SJCRH30 (cell line): ENCODE measurements at regions not wholly inside any gene's neighbourhood (a gene's known extent, or its start where the extent isn't known, plus 50 kb on each side); places are given as distances from the start of the nearest gene placed in this dataset.

Experiments used
- DNase-seq, 2 experiments: peaks; one replicate each; pipeline ENCODE4 v3.0.0-alpha.2; 2015 to 2020
- H3K27ac ChIP-seq: fragments of 250-450 bp; sonication (Bioruptor Pico); 2 replicates; pipeline ENCODE4 v1.5.1; 2020; ENCODE audit warnings: mild to moderate bottlenecking, moderate library complexity
- H3K27me3 ChIP-seq: fragments of 250-450 bp; sonication (Bioruptor Pico); 2 replicates; pipeline ENCODE4 v1.5.1; 2020; ENCODE audit warnings: mild to moderate bottlenecking, moderate library complexity
- H3K36me3 ChIP-seq: fragments of 250-450 bp; sonication (Bioruptor Pico); 2 replicates; pipeline ENCODE4 v1.5.1; 2020; ENCODE audit warnings: mild to moderate bottlenecking, moderate library complexity
- H3K4me1 ChIP-seq: fragments of 250-450 bp; sonication (Bioruptor Pico); 2 replicates; pipeline ENCODE4 v1.5.1; 2020; ENCODE audit warnings: mild to moderate bottlenecking, moderate library complexity
- H3K4me3 ChIP-seq: fragments of 250-450 bp; sonication (Bioruptor Pico); 2 replicates; pipeline ENCODE4 v1.5.1; 2020; ENCODE audit warnings: mild to moderate bottlenecking, moderate library complexity
- H3K9me3 ChIP-seq: fragments of 250-450 bp; sonication (Bioruptor Pico); replicated peaks from 2 replicates; pipeline ENCODE4 v1.5.1; 2020; ENCODE audit warnings: mild to moderate bottlenecking, moderate library complexity

DNA sequence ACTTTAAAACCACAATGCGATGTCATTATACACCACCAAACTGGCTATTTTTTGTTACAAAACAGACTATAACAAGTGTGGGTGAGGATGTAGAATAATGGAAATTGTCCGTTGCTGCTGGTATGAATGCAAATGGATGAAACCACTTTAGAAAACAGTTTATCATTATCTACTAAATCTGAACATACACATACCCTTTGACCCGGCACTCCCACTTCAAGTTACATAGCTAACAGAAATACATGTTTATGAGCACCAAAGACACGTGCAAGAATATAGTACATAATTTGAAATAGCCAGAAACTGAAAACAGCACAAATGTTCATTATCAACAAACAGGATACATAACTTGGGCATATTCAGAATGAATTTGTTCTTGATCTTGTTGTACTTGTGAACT lies 206.4 kb upstream of the CHAC2 start:
- H3K27ac ChIP-seq: no peak overlapping the region
- H3K4me1 ChIP-seq: no peaks in the 10 kb centered on the region
- no peaks in the 10 kb centered on the region; the same call in 1 of the 2 replicates for H3K27me3 ChIP-seq
- DNase-seq: no peak
- H3K4me3 ChIP-seq: no peak overlapping the region
- H3K36me3 ChIP-seq: no peaks in the 10 kb centered on the region
- peaks cover 3% of the 10 kb centered on the region; the same call in 1 of the 2 replicates for H3K9me3 ChIP-seq

GRCh38 chr2:53559302-53559966 lies 208.2 kb upstream of the CHAC2 start:
- DNase-seq: no peak

DNA sequence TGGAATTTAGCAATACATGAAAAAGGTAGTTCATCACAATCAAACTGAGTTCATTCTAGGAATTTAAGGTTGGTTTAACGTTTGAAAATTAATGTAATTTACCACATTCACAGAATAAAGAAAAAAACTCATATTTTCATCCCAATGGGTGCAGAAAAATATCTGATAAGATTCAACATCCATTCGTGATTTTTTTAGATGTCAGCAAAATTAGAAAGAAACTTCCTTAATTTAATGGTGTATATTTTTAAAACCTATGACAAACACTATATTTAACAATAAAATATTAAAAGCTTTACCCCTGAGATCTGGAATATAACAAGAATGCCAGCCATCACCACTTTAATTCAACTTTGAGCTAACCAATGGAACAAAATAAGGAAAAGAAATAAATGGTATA lies 208.7 kb upstream of the CHAC2 start:
- Histone ChIP-seq H3K4me1 (no peaks in the 10 kb centered on the region), H3K9me3 (peaks cover 3% of the 10 kb centered on the region; the same call in 1 of the 2 replicates), H3K27me3 (no peaks in the 10 kb centered on the region), H3K36me3 (no peaks in the 10 kb centered on the region), H3K27ac (no peak overlapping the region), H3K4me3 (no peak overlapping the region)
- DNase-seq: no peak

More at GRCh38 chr2:53559302-53559966, 208.2 kb upstream of the CHAC2 start:
- Histone ChIP-seq H3K4me3 (no peak overlapping the region), H3K9me3 (peaks cover 3% of the 10 kb centered on the region; the same call in 1 of the 2 replicates), H3K4me1 (no peaks in the 10 kb centered on the region), H3K27me3 (no peaks in the 10 kb centered on the region), H3K27ac (no peak overlapping the region), H3K36me3 (no peaks in the 10 kb centered on the region)

DNA sequence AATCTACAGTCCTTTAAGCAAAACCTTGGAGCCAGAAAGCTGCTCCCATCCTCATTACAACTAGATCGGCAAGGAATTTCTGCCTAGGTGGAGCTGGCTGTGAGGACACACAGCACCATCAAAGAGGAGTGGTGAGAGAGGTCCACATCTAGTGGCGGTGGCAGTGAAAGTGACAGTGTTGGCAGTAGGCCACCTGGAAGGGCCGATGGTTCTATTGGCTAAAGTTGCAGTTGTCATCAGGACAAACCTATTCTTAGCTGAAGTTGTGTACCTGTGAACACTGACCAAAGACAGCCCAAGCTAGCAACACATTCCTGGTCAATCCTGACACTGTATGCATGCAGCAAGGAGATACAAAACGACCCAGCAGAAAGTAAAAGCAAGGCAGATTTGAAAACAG lies 218.1 kb upstream of the CHAC2 start:
- Histone ChIP-seq H3K36me3 (no peaks in the 10 kb centered on the region), H3K27ac (no peak overlapping the region), H3K9me3 (no peaks in the 10 kb centered on the region), H3K4me3 (no peak overlapping the region), H3K4me1 (no peaks in the 10 kb centered on the region), H3K27me3 (no peaks in the 10 kb centered on the region)
- DNase-seq: no peak

- H3K27ac ChIP-seq: no peak overlapping the region
- no peaks in the 10 kb centered on the region for H3K27me3 ChIP-seq
- H3K4me3 ChIP-seq: no peak overlapping the region
- no peaks in the 10 kb centered on the region for H3K4me1 ChIP-seq
- DNase-seq: no peak
- no peaks in the 10 kb centered on the region for H3K36me3 ChIP-seq
- H3K9me3 ChIP-seq: peaks cover 4% of the 10 kb centered on the region; the same call in 1 of the 2 replicates
Measured at GRCh38 chr2:53545604-53546003, 222.0 kb upstream of the CHAC2 start.

DNA sequence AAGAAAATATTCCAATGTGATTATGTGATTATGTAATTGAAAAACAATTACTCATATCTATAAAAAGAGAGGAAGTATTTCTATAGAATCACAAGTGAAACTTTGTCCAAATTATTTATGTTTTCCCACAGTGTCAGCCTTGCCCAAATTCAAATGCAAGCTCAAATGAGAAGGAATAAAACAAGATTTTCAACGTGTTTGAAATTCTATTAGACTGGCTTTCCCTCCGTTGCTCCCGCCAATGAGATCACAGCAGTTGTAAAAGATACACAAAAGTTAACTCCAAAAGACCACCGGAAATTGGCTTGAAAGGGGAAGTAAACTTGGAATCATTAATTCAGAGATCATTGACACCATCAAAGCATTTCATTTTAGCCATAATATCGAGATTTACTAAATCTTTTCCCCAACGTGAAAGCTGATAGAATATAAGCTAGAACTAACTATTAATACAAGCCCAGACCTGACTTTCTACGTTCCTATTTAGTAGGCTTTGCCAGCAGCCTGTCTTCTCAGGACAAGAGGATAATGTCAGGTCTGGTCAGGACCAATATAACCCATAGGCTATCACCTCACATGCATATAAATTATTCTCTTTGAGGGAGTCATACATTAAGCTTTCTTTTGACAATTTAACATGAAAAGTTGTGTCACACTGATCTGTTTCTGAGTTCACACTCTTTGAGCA lies 222.6 kb upstream of the CHAC2 start:
- peaks cover 4% of the 10 kb centered on the region; the same call in 1 of the 2 replicates for H3K9me3 ChIP-seq
- H3K4me3 ChIP-seq: no peak overlapping the region
- H3K27ac ChIP-seq: no peak overlapping the region
- H3K36me3 ChIP-seq: no peaks in the 10 kb centered on the region
- H3K27me3 ChIP-seq: no peaks in the 10 kb centered on the region
- H3K4me1 ChIP-seq: no peaks in the 10 kb centered on the region
- DNase-seq: no peak

GRCh38 chr2:53543083-53543482 lies 224.5 kb upstream of the CHAC2 start:
- H3K4me1 ChIP-seq: no peaks in the 10 kb centered on the region
- H3K27ac ChIP-seq: no peak overlapping the region

GRCh38 chr2:53536583-53537361 lies 230.8 kb upstream of the CHAC2 start:
- H3K27ac ChIP-seq: no peak overlapping the region
- no peaks in the 10 kb centered on the region for H3K4me1 ChIP-seq
- H3K36me3 ChIP-seq: no peaks in the 10 kb centered on the region
- H3K4me3 ChIP-seq: no peak overlapping the region
- DNase-seq: no peak
- no peaks in the 10 kb centered on the region for H3K9me3 ChIP-seq
- peaks cover 3% of the 10 kb centered on the region; the same call in 1 of the 2 replicates for H3K27me3 ChIP-seq

More at GRCh38 chr2:53543083-53543482, 224.5 kb upstream of the CHAC2 start:
- DNase-seq: no peak
- Histone ChIP-seq H3K9me3 (peaks cover 4% of the 10 kb centered on the region; the same call in 1 of the 2 replicates), H3K36me3 (no peaks in the 10 kb centered on the region), H3K27me3 (no peaks in the 10 kb centered on the region), H3K4me3 (no peak overlapping the region)

DNA sequence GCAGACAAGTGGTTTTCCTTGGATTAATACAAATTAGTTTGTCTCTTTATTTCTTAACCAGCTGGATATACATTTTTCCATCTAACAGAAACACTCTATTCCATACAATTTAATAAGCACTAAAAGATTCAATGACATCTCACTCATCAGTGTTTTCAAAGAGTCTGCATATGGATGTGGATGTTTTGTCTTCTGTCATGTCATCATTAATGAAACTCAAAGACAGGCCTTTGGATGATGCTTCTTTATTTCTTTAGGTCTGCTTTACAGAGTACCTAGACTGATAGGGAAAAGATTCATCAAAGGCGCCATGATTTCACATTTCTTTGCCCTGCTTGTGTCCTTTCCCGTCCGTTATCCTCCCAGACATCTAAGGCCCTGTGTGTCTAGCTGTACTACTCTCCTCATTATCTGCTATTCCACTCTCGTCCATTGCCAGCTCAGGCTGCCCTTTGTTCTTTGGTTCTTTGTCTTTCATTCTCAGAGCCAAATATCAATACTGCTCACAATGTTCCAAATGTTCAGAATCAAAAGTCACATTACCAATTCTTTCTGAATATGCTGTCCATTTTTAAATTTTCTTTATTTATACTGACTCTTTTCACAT lies 232.3 kb upstream of the CHAC2 start:
- no peak for DNase-seq
- no peak overlapping the region for H3K27ac ChIP-seq
- no peaks in the 10 kb centered on the region for H3K36me3 ChIP-seq

GRCh38 chr2:53530126-53530525 lies 237.5 kb upstream of the CHAC2 start:
- no peaks in the 10 kb centered on the region for H3K36me3 ChIP-seq
- DNase-seq: no peak
- no peaks in the 10 kb centered on the region; the same call in 1 of the 2 replicates for H3K9me3 ChIP-seq
- H3K4me1 ChIP-seq: no peaks in the 10 kb centered on the region
- H3K27me3 ChIP-seq: no peaks in the 10 kb centered on the region; the same call in 1 of the 2 replicates
- H3K27ac ChIP-seq: no peak overlapping the region
- no peak overlapping the region for H3K4me3 ChIP-seq

More for the DNA sequence above, 232.3 kb upstream of the CHAC2 start:
- Histone ChIP-seq H3K4me3 (no peak overlapping the region), H3K27me3 (peaks cover 3% of the 10 kb centered on the region; the same call in 1 of the 2 replicates), H3K9me3 (no peaks in the 10 kb centered on the region), H3K4me1 (no peaks in the 10 kb centered on the region)

DNA sequence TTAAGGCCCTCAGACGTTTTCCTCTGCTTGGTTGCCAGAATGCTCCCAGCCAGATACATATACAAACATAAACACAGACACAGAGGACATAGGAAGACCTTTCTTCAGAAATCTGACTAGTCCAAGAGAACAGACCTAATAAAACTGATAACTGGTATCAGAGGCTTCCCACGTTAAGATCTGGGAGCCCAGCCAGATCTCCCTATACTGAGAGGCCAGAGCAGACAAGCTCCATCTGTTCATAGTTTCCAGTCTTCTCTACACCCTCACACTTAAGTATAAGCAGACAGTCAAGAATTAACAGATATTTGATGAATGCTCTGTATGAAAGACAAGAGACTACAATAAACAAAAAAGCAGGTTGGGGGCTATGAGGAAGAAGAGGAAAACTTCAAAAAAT lies 240.5 kb upstream of the CHAC2 start:
- no peaks in the 10 kb centered on the region; the same call in 1 of the 2 replicates for H3K9me3 ChIP-seq
- no peak for DNase-seq
- H3K4me3 ChIP-seq: no peak overlapping the region
- H3K27me3 ChIP-seq: no peaks in the 10 kb centered on the region; the same call in none of the 2 replicates
- H3K27ac ChIP-seq: no peak overlapping the region
- no peaks in the 10 kb centered on the region for H3K4me1 ChIP-seq
- no peaks in the 10 kb centered on the region for H3K36me3 ChIP-seq

DNA sequence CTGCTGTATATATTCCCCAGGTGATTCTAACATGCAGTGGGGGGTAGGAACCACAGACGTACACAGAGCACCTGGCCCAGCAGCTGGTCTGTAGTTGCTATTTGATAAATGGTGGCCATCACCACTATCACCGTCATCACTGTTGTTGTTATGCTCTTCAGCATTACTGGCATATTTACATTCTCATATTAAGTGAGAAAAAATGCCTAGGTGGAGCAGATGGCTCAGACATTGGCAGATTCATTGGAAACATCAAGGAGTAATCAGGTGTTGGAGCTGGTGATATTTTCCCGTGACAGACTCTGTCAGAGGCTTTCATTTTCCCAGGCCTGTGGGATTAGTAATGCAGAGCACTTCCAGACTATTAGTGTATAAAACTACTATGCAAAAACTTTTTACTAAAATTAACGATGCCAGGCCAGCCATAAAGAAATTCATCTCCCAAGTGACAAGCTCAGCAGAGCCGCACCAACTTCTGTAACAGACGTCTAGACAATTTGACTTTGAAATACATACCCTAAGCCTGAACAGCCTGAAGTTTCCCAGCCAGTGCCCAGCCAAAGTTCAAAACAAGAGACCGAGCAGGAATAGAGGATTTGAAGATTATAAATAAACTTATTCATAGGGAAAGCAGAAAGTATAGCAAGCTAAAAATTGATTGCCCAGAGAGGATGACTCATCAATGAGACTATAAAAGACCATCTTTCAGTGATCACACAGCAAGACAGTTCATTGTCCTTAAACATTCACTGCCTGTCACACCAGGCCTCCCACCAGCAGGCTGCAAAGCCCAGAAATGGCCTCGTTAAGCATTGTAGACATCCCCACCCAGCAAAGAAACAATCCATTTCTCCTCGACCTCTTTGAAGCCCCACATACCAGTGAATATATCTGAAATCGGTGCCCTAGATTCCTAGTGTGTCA lies 247.4 kb upstream of the CHAC2 start:
- Histone ChIP-seq H3K9me3 (no peaks in the 10 kb centered on the region), H3K4me3 (no peak overlapping the region), H3K36me3 (no peaks in the 10 kb centered on the region), H3K27ac (no peak overlapping the region), H3K27me3 (no peaks in the 10 kb centered on the region; the same call in 1 of the 2 replicates), H3K4me1 (no peaks in the 10 kb centered on the region)
- no peak for DNase-seq

GRCh38 chr2:53517406-53517805 lies 250.2 kb upstream of the CHAC2 start:
- peaks cover 5% of the 10 kb centered on the region; the same call in 1 of the 2 replicates for H3K27me3 ChIP-seq

GRCh38 chr2:53516650-53517049 lies 251.0 kb upstream of the CHAC2 start:
- H3K27me3 ChIP-seq: peaks cover 5% of the 10 kb centered on the region; the same call in 1 of the 2 replicates
- no peaks in the 10 kb centered on the region for H3K4me1 ChIP-seq
- H3K36me3 ChIP-seq: no peaks in the 10 kb centered on the region
- no peaks in the 10 kb centered on the region for H3K9me3 ChIP-seq
- no peak overlapping the region for H3K27ac ChIP-seq
- no peak overlapping the region for H3K4me3 ChIP-seq
- DNase-seq: no peak

More at GRCh38 chr2:53517406-53517805, 250.2 kb upstream of the CHAC2 start:
- Histone ChIP-seq H3K9me3 (no peaks in the 10 kb centered on the region), H3K27ac (no peak overlapping the region), H3K36me3 (no peaks in the 10 kb centered on the region), H3K4me1 (no peaks in the 10 kb centered on the region), H3K4me3 (no peak overlapping the region)
- DNase-seq: no peak
